PC-3 (cell line): ENCODE measurements at regions not wholly inside any gene's neighbourhood (a gene's known extent, or its start where the extent isn't known, plus 50 kb on each side); places are given as distances from the start of the nearest gene placed in this dataset.

Source experiments
- ATAC-seq: fragments of 200-7000 bp; cut with Tn5 transposase; 2 replicates; pipeline ENCODE4 v1.9.1; 2020; ENCODE audit warnings: mild to moderate bottlenecking, moderate library complexity
- BruUV-seq: library from RNA; stranded (reverse); fragments of 400-500 nt; replicated peaks from 2 replicates; lab custom pipeline; 2021; lab: Mats Ljungman, UMichigan
- CTCF ChIA-PET: fragments of 300-600 bp; sonication (Branson Sonifier 250); formaldehyde crosslinking; loops from one replicate; lab custom pipeline; 2022; ENCODE audit warnings: antibody characterized with exemption; lab: Charles Lee
- POLR2A ChIA-PET: fragments of 300-600 bp; sonication (Branson Sonifier 250); formaldehyde crosslinking; loops from one replicate; lab custom pipeline; 2022; ENCODE audit warnings: antibody characterized with exemption; ENCODE audit not compliant: unreplicated experiment; lab: Charles Lee
- DNase-seq: peaks from one replicate; pipeline ENCODE4 v3.0.0-alpha.2; 2015
- H2AFZ ChIP-seq: fragments of 300-600 bp; sonication (generic); 2 replicates; pipeline ENCODE4 v1.6.0; 2016; ENCODE audit warnings: antibody characterized with exemption, low read length
- H3F3A ChIP-seq: fragments of 300-600 bp; sonication (generic); one replicate; pipeline ENCODE4 v1.6.0; 2017; ENCODE audit warnings: antibody characterized with exemption, low read length, control low read depth, mild to moderate bottlenecking; ENCODE audit not compliant: unreplicated experiment
- H3K27ac ChIP-seq: fragments of 300-600 bp; sonication (generic); 2 replicates; pipeline ENCODE4 v1.5.1; 2016; ENCODE audit warnings: mild to moderate bottlenecking, low read length
- H3K27me3 ChIP-seq: fragments of 300-600 bp; sonication (generic); 2 replicates; pipeline ENCODE4 v1.6.1; 2016; ENCODE audit warnings: low read length, mixed read lengths
- H3K36me3 ChIP-seq: fragments of 300-600 bp; sonication (generic); 2 replicates; pipeline ENCODE4 v1.6.1; 2016; ENCODE audit warnings: low read depth, mixed run types, low read length, mixed read lengths
- H3K4me1 ChIP-seq: fragments of 300-600 bp; sonication (generic); 2 replicates; pipeline ENCODE4 v1.5.1; 2016; ENCODE audit warnings: low read length; ENCODE audit not compliant: insufficient read depth
- H3K4me2 ChIP-seq: fragments of 300-600 bp; sonication (generic); 2 replicates; pipeline ENCODE4 v1.6.0; 2016; ENCODE audit warnings: low read length
- H3K4me3 ChIP-seq: fragments of 300-600 bp; sonication (generic); 2 replicates; pipeline ENCODE4 v1.5.1; 2016; ENCODE audit warnings: mild to moderate bottlenecking, low read length, mixed read lengths
- H3K79me2 ChIP-seq: fragments of 300-600 bp; sonication (generic); 2 replicates; pipeline ENCODE4 v1.6.1; 2017; ENCODE audit warnings: low read length, mixed read lengths
- H3K9ac ChIP-seq: fragments of 300-600 bp; sonication (generic); 2 replicates; pipeline ENCODE4 v1.6.0; 2016; ENCODE audit warnings: mild to moderate bottlenecking, low read length
- H3K9me2 ChIP-seq: fragments of 300-600 bp; sonication (generic); replicated peaks from 2 replicates; pipeline ENCODE4 v1.6.1; 2016; ENCODE audit warnings: mixed run types, low read length, mixed read lengths
- H3K9me3 ChIP-seq: fragments of 300-600 bp; sonication (generic); 2 replicates; pipeline ENCODE4 v1.6.1; 2016; ENCODE audit warnings: low read length, mixed read lengths
- H4K20me1 ChIP-seq: fragments of 300-600 bp; sonication (generic); 2 replicates; pipeline ENCODE4 v1.6.1; 2016; ENCODE audit warnings: low read length, mixed read lengths
- EZH2 ChIP-seq: fragments of 300-600 bp; sonication (generic); IDR thresholded peaks from one replicate; pipeline ENCODE4 v1.6.1; 2017; ENCODE audit warnings: antibody characterized with exemption, mild to moderate bottlenecking, low read length; ENCODE audit not compliant: unreplicated experiment
- EZH2phosphoT487 ChIP-seq: fragments of 300-600 bp; sonication (generic); IDR thresholded peaks from 2 replicates; pipeline ENCODE4 v1.6.1; 2018; ENCODE audit warnings: mild to moderate bottlenecking, antibody characterized with exemption, low read length, borderline replicate concordance
- intact Hi-C: fragments of 100-400 bp; cut with micrococcal nuclease; formaldehyde crosslinking; loops from 2 replicates; pipeline ENCODE4 v1.9.0; 2023
- TF ChIP-seq, protein P1 (sequence below): fragments of 300-600 bp; sonication (generic); conservative IDR thresholded peaks from 2 replicates; pipeline ENCODE4 v1.5.1; 2017; ENCODE audit warnings: antibody characterized with exemption, low read depth, mild to moderate bottlenecking, low read length

DNA sequence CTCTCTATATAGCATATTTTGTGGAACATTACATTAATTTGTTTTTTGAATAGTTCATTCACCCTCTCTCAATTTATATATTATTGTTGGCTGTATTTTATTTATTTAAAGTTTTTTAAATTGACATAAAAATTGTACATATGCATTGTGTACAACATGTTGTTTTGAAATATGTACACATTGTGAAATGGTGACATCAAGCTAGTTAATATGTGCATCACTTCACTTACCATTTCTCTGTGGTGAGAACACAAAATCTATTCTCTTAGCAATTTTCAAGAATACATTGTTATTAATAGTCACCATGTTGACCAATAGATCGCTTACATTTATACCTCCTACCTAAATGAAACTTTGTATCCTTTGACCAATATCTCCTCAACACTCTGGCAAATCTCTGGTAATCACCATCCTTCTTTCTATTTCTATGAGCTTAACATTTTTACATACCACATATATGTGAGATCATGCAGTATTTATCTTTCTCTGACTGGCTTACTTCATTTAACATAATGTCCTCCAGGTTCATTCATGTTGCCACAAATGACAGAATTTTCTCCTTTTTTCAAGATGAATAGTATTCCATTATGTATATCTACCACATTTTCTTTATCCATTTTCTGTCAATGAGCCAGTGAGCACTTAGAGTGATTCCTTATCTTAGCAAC, 180.9 kb upstream of the DEPDC1 start:
- Histone ChIP-seq H3K4me2 (no peak overlapping the region), H3K79me2 (no peaks in the 10 kb centered on the region), H3K4me3 (no peak overlapping the region), H3K4me1 (no peaks in the 10 kb centered on the region), H3K9ac (no peak overlapping the region), H4K20me1 (no peaks in the 10 kb centered on the region), H3F3A (no peaks in the 10 kb centered on the region), H3K27me3 (peaks cover 27% of the 10 kb centered on the region), H3K27ac (no peak overlapping the region), H3K9me2 (no peaks in the 10 kb centered on the region), H3K36me3 (no peaks in the 10 kb centered on the region), H2AFZ (no peak overlapping the region), H3K9me3 (no peaks in the 10 kb centered on the region)
- TF ChIP-seq EZH2phosphoT487 (no peak), EZH2 (no peak)
- TF ChIP-seq, protein P1, sequence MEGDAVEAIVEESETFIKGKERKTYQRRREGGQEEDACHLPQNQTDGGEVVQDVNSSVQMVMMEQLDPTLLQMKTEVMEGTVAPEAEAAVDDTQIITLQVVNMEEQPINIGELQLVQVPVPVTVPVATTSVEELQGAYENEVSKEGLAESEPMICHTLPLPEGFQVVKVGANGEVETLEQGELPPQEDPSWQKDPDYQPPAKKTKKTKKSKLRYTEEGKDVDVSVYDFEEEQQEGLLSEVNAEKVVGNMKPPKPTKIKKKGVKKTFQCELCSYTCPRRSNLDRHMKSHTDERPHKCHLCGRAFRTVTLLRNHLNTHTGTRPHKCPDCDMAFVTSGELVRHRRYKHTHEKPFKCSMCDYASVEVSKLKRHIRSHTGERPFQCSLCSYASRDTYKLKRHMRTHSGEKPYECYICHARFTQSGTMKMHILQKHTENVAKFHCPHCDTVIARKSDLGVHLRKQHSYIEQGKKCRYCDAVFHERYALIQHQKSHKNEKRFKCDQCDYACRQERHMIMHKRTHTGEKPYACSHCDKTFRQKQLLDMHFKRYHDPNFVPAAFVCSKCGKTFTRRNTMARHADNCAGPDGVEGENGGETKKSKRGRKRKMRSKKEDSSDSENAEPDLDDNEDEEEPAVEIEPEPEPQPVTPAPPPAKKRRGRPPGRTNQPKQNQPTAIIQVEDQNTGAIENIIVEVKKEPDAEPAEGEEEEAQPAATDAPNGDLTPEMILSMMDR = no peak
- CTCF ChIA-PET = no interaction called here
- POLR2A ChIA-PET = no interaction called here
- ATAC-seq = no peak
- intact Hi-C loops = no loop called here
- BruUV-seq = no TSS peak
- no peak for DNase-seq

DNA sequence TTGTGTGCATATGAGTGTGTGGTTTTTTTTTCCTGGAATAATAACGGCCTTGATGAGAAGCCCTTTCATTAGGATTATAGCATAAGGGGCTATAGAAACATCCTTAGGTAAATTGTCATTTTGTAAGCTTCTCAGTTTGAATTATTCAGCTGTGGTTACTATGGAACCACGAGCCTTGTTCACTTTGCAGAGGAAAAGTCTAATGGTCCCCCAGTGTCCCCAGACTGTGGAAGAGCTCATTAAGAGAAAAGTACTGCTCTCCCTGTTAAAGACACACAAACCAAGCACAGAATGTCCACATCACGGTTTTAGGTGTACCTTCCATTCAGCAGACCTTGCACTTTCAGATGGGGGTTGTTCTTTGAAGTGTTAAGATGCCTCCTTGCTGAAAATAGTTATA, 199.3 kb upstream of the DEPDC1 start:
- no peak overlapping the region for H3K27ac ChIP-seq
- ChIA-PET CTCF (no interaction called here), POLR2A (no interaction called here)
- DNase-seq (no peak), ATAC-seq (no peak)
- BruUV-seq = no TSS peak
- intact Hi-C loops = no loop called here
- no peaks in the 10 kb centered on the region for H3F3A ChIP-seq
- no peaks in the 10 kb centered on the region for H3K79me2 ChIP-seq
- no peak overlapping the region for H2AFZ ChIP-seq
- no peaks in the 10 kb centered on the region for H4K20me1 ChIP-seq
- TF ChIP-seq EZH2 (no peak), EZH2phosphoT487 (no peak)
- TF ChIP-seq, protein P1 = no peak
- H3K27me3 ChIP-seq = peaks cover 44% of the 10 kb centered on the region
- H3K4me2 ChIP-seq = no peak overlapping the region
- no peaks in the 10 kb centered on the region for H3K4me1 ChIP-seq
- H3K9ac ChIP-seq = no peak overlapping the region
- H3K4me3 ChIP-seq = no peak overlapping the region
- H3K9me2 ChIP-seq = no peaks in the 10 kb centered on the region
- no peaks in the 10 kb centered on the region for H3K9me3 ChIP-seq
- H3K36me3 ChIP-seq = no peaks in the 10 kb centered on the region

DNA sequence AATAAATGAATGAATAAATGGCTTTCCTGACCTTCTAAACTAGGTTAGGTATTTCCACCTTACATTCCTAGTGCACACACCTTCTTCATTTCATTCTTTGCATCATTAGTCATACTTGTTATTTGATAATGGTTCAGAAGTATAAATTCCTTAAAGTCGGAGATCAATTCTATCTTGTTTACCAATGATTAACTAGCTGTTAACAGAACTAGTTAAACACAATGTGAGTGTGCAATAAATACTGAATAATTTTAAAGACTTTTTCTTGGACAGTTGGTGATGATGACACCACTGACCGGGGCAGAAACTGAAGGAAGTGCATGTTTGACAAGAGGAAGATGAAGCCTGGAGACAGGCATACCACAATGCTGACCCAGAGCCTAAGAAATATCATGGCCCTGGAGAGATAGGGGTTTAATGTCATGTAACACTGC, 207.1 kb upstream of the DEPDC1 start:
- Histone ChIP-seq H3F3A (no peaks in the 10 kb centered on the region), H3K27me3 (no peaks in the 10 kb centered on the region), H3K9me3 (no peaks in the 10 kb centered on the region), H3K79me2 (no peaks in the 10 kb centered on the region), H2AFZ (no peak overlapping the region; the same call in 1 of the 2 replicates), H3K9ac (no peak overlapping the region), H3K36me3 (no peaks in the 10 kb centered on the region), H3K9me2 (no peaks in the 10 kb centered on the region), H3K4me1 (peaks cover 15% of the 10 kb centered on the region), H3K4me3 (no peak overlapping the region), H4K20me1 (no peaks in the 10 kb centered on the region), H3K4me2 (peak overlapping the region; percentile 14), H3K27ac (no peak overlapping the region)
- POLR2A ChIA-PET = no interaction called here
- CTCF ChIA-PET = no interaction called here
- peak; percentile 63 for DNase-seq
- TF ChIP-seq EZH2 (no peak), EZH2phosphoT487 (no peak)
- TF ChIP-seq, protein P1 = no peak
- intact Hi-C loops = no loop called here
- peak; percentile 56 for ATAC-seq
- BruUV-seq = no TSS peak
